HCT116 (cell line): ENCODE measurements at regions not wholly inside any gene's neighbourhood (a gene's known extent, or its start where the extent isn't known, plus 50 kb on each side); places are given as distances from the start of the nearest gene placed in this dataset.

Source experiments
- ATAC-seq: fragments of 200-7000 bp; cut with Tn5 transposase; 2 replicates; pipeline ENCODE4 v1.9.1; 2020; ENCODE audit warnings: mild to moderate bottlenecking, moderate library complexity
- BruUV-seq: library from RNA; stranded (reverse); fragments of 400-500 nt; replicated peaks from 2 replicates; lab custom pipeline; 2021; lab: Mats Ljungman, UMichigan
- CTCF ChIA-PET: fragments of 300-600 bp; sonication (Branson Sonifier 250); formaldehyde crosslinking; loops from one replicate; lab custom pipeline; 2021; ENCODE audit warnings: antibody characterized with exemption; lab: Charles Lee
- POLR2A ChIA-PET: fragments of 300-600, 350-600 bp; sonication (Branson Sonifier 250); formaldehyde crosslinking; loops from one replicate; lab custom pipeline; 2021; ENCODE audit warnings: antibody characterized with exemption; lab: Charles Lee
- RAD21 ChIA-PET, 2 experiments: fragments of 300-600 bp; sonication (Branson Sonifier 250); formaldehyde crosslinking; loops; one replicate each; lab custom pipeline; 2023; ENCODE audit warnings: low total read pairs in 2 of 2; ENCODE audit not compliant: uncharacterized antibody in 2 of 2, unreplicated experiment in 2 of 2, low non-redundant PET in 1 of 2; lab: Charles Lee
- DNase-seq: peaks from one replicate; pipeline ENCODE4 v3.0.0-alpha.2; 2010; ENCODE audit warnings: low read depth, low spot score
- H2AFZ ChIP-seq: fragments of 200-600 bp; shearing (Covaris generic), sonication (generic); 2 replicates; pipeline ENCODE4 v1.6.1; 2017; ENCODE audit warnings: low read depth, mixed run types, mixed read lengths, antibody characterized with exemption, low read length; ENCODE audit not compliant: poor library complexity, severe bottlenecking
- H3K27ac ChIP-seq: 2 replicates; pipeline ENCODE4 v1.5.1; 2012; ENCODE audit warnings: low read depth, low read length
- H3K27me3 ChIP-seq: fragments of 200-600 bp; sonication (generic); 2 replicates; pipeline ENCODE4 v1.6.1; 2016; ENCODE audit warnings: mixed run types, low read length, mixed read lengths; ENCODE audit not compliant: insufficient read depth
- H3K36me3 ChIP-seq, 2 experiments: fragments of 200-500 bp in 1 of 2; fragments of 200-600 bp in 1 of 2; sonication (Bioruptor generic) in 1 of 2; sonication (generic) in 1 of 2; 2 replicates each; pipeline versions ENCODE4 v1.5.1 to v1.6.1; 2014 to 2016; ENCODE audit warnings: low read length in 2 of 2, inconsistent platforms in 1 of 2, mixed read lengths in 1 of 2, mixed run types in 1 of 2; ENCODE audit not compliant: insufficient read depth in 2 of 2, control insufficient read depth in 1 of 2
- H3K4me1 ChIP-seq, 2 experiments: fragments of 200-600 bp in 1 of 2; sonication (generic) in 1 of 2; 2 replicates each; pipeline versions ENCODE4 v1.5.1 to v1.6.1; 2012 to 2017; ENCODE audit warnings: low read length in 2 of 2, inconsistent platforms in 1 of 2, mild to moderate bottlenecking in 1 of 2, mixed read lengths in 1 of 2, mixed run types in 1 of 2, moderate library complexity in 1 of 2; ENCODE audit not compliant: insufficient read depth in 2 of 2, control insufficient read depth in 1 of 2
- H3K4me2 ChIP-seq: fragments of 200-600 bp; sonication (generic); 2 replicates; pipeline ENCODE4 v1.6.1; 2017; ENCODE audit warnings: mixed run types, low read length, mixed read lengths
- H3K4me3 ChIP-seq, 2 experiments: fragments of 200-600 bp in 1 of 2; sonication (generic) in 1 of 2; replicated peaks in 1 of 2; 2 replicates each; pipeline ENCODE4 v1.5.1; 2011 to 2016; ENCODE audit warnings: low read length in 2 of 2, control low read depth in 1 of 2, low read depth in 1 of 2, mild to moderate bottlenecking in 1 of 2, mixed read lengths in 1 of 2, mixed run types in 1 of 2
- H3K79me2 ChIP-seq: fragments of 200-600 bp; sonication (generic); 2 replicates; pipeline ENCODE4 v1.6.1; 2017; ENCODE audit warnings: mild to moderate bottlenecking, mixed run types, low read length, moderate library complexity, mixed read lengths; ENCODE audit not compliant: insufficient read depth
- H3K9ac ChIP-seq: fragments of 200-600 bp; sonication (generic); 2 replicates; pipeline ENCODE4 v1.6.1; 2016; ENCODE audit warnings: low read length, mixed read lengths
- H3K9me2 ChIP-seq: fragments of 200-600 bp; sonication (generic), shearing (Covaris generic); 2 replicates; pipeline ENCODE4 v1.6.1; 2017; ENCODE audit warnings: mixed run types, mild to moderate bottlenecking, moderate library complexity; ENCODE audit not compliant: insufficient read depth
- H3K9me3 ChIP-seq, 2 experiments: fragments of 200-500 bp in 1 of 2; fragments of 200-600 bp in 1 of 2; sonication (Bioruptor generic) in 1 of 2; sonication (generic) in 1 of 2; 2 replicates each; pipeline ENCODE4 v1.6.1; 2014 to 2017; ENCODE audit warnings: low read length in 2 of 2, mixed read lengths in 2 of 2, inconsistent platforms in 1 of 2, low read depth in 1 of 2, mild to moderate bottlenecking in 1 of 2, mixed run types in 1 of 2, moderate library complexity in 1 of 2; ENCODE audit not compliant: control insufficient read depth in 1 of 2, insufficient read depth in 1 of 2
- H4K20me1 ChIP-seq: fragments of 200-600 bp; sonication (generic), shearing (Covaris generic); 2 replicates; pipeline ENCODE4 v1.6.1; 2017; ENCODE audit warnings: mixed run types, mild to moderate bottlenecking, moderate library complexity; ENCODE audit not compliant: insufficient read depth
- CBX3 ChIP-seq: IDR thresholded peaks from 2 replicates; pipeline ENCODE4 v1.6.1; 2012; ENCODE audit warnings: low read depth
- CEBPB ChIP-seq: IDR thresholded peaks from 2 replicates; pipeline ENCODE4 v1.6.1; 2012; ENCODE audit warnings: low read depth
- EZH2phosphoT487 ChIP-seq: fragments of 200-600 bp; IDR thresholded peaks from 2 replicates; pipeline ENCODE4 v1.6.1; 2018; ENCODE audit warnings: antibody characterized with exemption, borderline replicate concordance
- FOSL1 ChIP-seq: IDR thresholded peaks from 2 replicates; pipeline ENCODE4 v1.6.1; 2012; ENCODE audit warnings: low read depth
- POLR2A ChIP-seq: IDR thresholded peaks from 2 replicates; pipeline ENCODE4 v1.7.0; 2011; ENCODE audit warnings: borderline replicate concordance; ENCODE audit not compliant: insufficient read depth, insufficient read length; ENCODE audit errors: extremely low read depth
- POLR2AphosphoS5 ChIP-seq: IDR thresholded peaks from 2 replicates; pipeline ENCODE4 v1.6.1; 2011; ENCODE audit warnings: mild to moderate bottlenecking, low read depth, low read length, moderate library complexity
- RAD21 ChIP-seq: IDR thresholded peaks from 2 replicates; pipeline ENCODE4 v1.6.1; 2012; ENCODE audit warnings: low read depth, mild to moderate bottlenecking
- SP1 ChIP-seq: IDR thresholded peaks from 2 replicates; pipeline ENCODE4 v1.6.1; 2012; ENCODE audit warnings: low read depth
- SRF ChIP-seq: IDR thresholded peaks from 2 replicates; pipeline ENCODE4 v1.6.1; 2012; ENCODE audit warnings: low read depth
- YY1 ChIP-seq: IDR thresholded peaks from 2 replicates; pipeline ENCODE4 v1.6.1; 2011; ENCODE audit warnings: low read length, low read depth, moderate library complexity, mild to moderate bottlenecking; ENCODE audit not compliant: insufficient replicate concordance; ENCODE audit errors: extremely low read depth
- intact Hi-C: fragments of 100-400 bp; cut with micrococcal nuclease; formaldehyde crosslinking; loops from 2 replicates; pipeline ENCODE4 v1.10.0; 2022
- TF ChIP-seq, protein P1 (sequence below), 3 experiments: fragments of 200-600 bp in 1 of 3; sonication (generic) in 1 of 3; IDR thresholded peaks in 2 of 3; conservative IDR thresholded peaks in 1 of 3; 2 replicates each; pipeline ENCODE4 v1.5.1; 2012 to 2017; ENCODE audit warnings: low read depth in 2 of 3, low read length in 2 of 3, antibody characterized with exemption in 1 of 3, borderline replicate concordance in 1 of 3, control low read depth in 1 of 3, mild to moderate bottlenecking in 1 of 3, mixed read lengths in 1 of 3, mixed run types in 1 of 3, moderate library complexity in 1 of 3; ENCODE audit not compliant: insufficient read depth in 1 of 3
- TF ChIP-seq, protein P2 (sequence below): IDR thresholded peaks from 2 replicates; pipeline ENCODE4 v1.6.1; 2012

DNA sequence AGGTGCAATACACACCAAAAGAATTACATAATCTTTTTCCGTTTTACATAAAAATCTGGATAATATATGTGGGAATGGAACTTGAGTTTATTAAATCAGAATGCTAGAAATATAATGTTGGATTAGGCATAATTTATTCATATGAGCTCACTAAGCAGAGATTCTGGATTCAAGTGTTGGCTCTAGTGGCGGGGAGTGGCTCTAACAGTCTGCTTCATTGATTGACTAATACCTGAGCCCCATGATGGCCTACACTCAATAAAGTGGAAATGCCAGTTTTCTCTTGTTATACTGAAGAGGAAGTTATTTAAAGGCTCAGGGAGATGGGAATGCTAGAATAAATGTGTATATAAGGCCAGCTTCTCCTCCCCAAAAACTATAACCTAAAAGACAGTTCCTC is 285.5 kb upstream of the MOCS1 start:
- no peak overlapping the region for H3K9ac ChIP-seq
- RAD21 ChIA-PET = no interaction called here
- no TSS peak for BruUV-seq
- H3K9me2 ChIP-seq = no peaks in the 10 kb centered on the region
- ATAC-seq (no peak), DNase-seq (no peak)
- POLR2A ChIA-PET = no interaction called here
- no peaks in the 10 kb centered on the region for H3K4me1 ChIP-seq
- no peak overlapping the region for H3K4me2 ChIP-seq
- no peak overlapping the region for H3K4me3 ChIP-seq
- no peak overlapping the region for H3K27ac ChIP-seq
- 0 out of 2 replicates have a peak, but pooled peaks cover 3% of the 10 kb centered on the region for H3K27me3 ChIP-seq
- no peaks in the 10 kb centered on the region for H4K20me1 ChIP-seq
- intact Hi-C loops = no loop called here
- no peaks in the 10 kb centered on the region for H3K79me2 ChIP-seq
- no peaks in the 10 kb centered on the region for H3K36me3 ChIP-seq
- H3K9me3 ChIP-seq = no peaks in the 10 kb centered on the region
- H2AFZ ChIP-seq = no peak overlapping the region
- TF ChIP-seq, protein P1, sequence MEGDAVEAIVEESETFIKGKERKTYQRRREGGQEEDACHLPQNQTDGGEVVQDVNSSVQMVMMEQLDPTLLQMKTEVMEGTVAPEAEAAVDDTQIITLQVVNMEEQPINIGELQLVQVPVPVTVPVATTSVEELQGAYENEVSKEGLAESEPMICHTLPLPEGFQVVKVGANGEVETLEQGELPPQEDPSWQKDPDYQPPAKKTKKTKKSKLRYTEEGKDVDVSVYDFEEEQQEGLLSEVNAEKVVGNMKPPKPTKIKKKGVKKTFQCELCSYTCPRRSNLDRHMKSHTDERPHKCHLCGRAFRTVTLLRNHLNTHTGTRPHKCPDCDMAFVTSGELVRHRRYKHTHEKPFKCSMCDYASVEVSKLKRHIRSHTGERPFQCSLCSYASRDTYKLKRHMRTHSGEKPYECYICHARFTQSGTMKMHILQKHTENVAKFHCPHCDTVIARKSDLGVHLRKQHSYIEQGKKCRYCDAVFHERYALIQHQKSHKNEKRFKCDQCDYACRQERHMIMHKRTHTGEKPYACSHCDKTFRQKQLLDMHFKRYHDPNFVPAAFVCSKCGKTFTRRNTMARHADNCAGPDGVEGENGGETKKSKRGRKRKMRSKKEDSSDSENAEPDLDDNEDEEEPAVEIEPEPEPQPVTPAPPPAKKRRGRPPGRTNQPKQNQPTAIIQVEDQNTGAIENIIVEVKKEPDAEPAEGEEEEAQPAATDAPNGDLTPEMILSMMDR (IDR thresholded peaks at IDR 0.05 in 2 of 3, conservative IDR thresholded peaks at IDR 0.05 in 1 of 3; ENCODE audit: borderline replicate concordance in 1 of 3, insufficient read depth in 1 of 3, low read depth in 2 of 3, low read length in 2 of 3) = no peak
- TF ChIP-seq CEBPB (no peak), CBX3 (no peak), POLR2A (no peak), RAD21 (no peak), YY1 (no peak), EZH2phosphoT487 (no peak), SP1 (no peak), SRF (no peak), POLR2AphosphoS5 (no peak), FOSL1 (no peak)
- TF ChIP-seq, protein P2, sequence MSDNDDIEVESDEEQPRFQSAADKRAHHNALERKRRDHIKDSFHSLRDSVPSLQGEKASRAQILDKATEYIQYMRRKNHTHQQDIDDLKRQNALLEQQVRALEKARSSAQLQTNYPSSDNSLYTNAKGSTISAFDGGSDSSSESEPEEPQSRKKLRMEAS = no peak
- CTCF ChIA-PET = no interaction called here
